H7 (cell line): ENCODE measurements at regions not wholly inside any gene's neighbourhood (a gene's known extent, or its start where the extent isn't known, plus 50 kb on each side); places are given as distances from the start of the nearest gene placed in this dataset.

Experiments used
- DNase-seq: peaks from one replicate; pipeline ENCODE4 v3.0.0; 2012
- H3K27me3 ChIP-seq: 2 replicates; pipeline ENCODE4 v1.6.0; 2011; ENCODE audit warnings: mild to moderate bottlenecking, low read length; ENCODE audit not compliant: control insufficient read depth, insufficient read depth
- H3K36me3 ChIP-seq: replicated peaks from 2 replicates; pipeline ENCODE4 v1.5.1; 2011; ENCODE audit warnings: low read length; ENCODE audit not compliant: control insufficient read depth, insufficient read depth
- H3K4me3 ChIP-seq: 2 replicates; pipeline ENCODE4 v1.5.1; 2011; ENCODE audit warnings: low read depth, mild to moderate bottlenecking, control low read depth, low read length, moderate library complexity; ENCODE audit not compliant: insufficient read depth

- no peak for DNase-seq
- Histone ChIP-seq H3K27me3 (no peaks in the 10 kb centered on the region), H3K4me3 (no peak overlapping the region), H3K36me3 (no peaks in the 10 kb centered on the region)
Observed at GRCh38 chr1:194174528-194174927, 988.1 kb upstream of the B3GALT2 start.

GRCh38 chr1:194171596-194171995, 985.2 kb upstream of the B3GALT2 start:
- Histone ChIP-seq H3K36me3 (no peaks in the 10 kb centered on the region), H3K4me3 (no peak overlapping the region), H3K27me3 (no peaks in the 10 kb centered on the region)
- no peak for DNase-seq

GRCh38 chr1:194167956-194168640, 981.7 kb upstream of the B3GALT2 start:
- no peak for DNase-seq
- Histone ChIP-seq H3K36me3 (no peaks in the 10 kb centered on the region), H3K27me3 (no peaks in the 10 kb centered on the region), H3K4me3 (no peak overlapping the region)

GRCh38 chr1:194164755-194165154, 978.3 kb upstream of the B3GALT2 start:
- DNase-seq = no peak
- Histone ChIP-seq H3K36me3 (no peaks in the 10 kb centered on the region), H3K27me3 (no peaks in the 10 kb centered on the region), H3K4me3 (no peak overlapping the region)

- Histone ChIP-seq H3K36me3 (no peaks in the 10 kb centered on the region), H3K4me3 (no peak overlapping the region), H3K27me3 (no peaks in the 10 kb centered on the region)
- no peak for DNase-seq
Observed at GRCh38 chr1:194161591-194161990, 975.2 kb upstream of the B3GALT2 start.

GRCh38 chr1:194159941-194160340, 973.5 kb upstream of the B3GALT2 start:
- Histone ChIP-seq H3K27me3 (no peaks in the 10 kb centered on the region), H3K4me3 (no peak overlapping the region), H3K36me3 (no peaks in the 10 kb centered on the region)
- DNase-seq = no peak

- no peaks in the 10 kb centered on the region for H3K27me3 ChIP-seq
- no peaks in the 10 kb centered on the region for H3K36me3 ChIP-seq
- no peak for DNase-seq
- H3K4me3 ChIP-seq = no peak overlapping the region
Observed at GRCh38 chr1:194155962-194156361, 969.5 kb upstream of the B3GALT2 start.

- DNase-seq = no peak
- H3K4me3 ChIP-seq = no peak overlapping the region
- H3K36me3 ChIP-seq = no peaks in the 10 kb centered on the region
- H3K27me3 ChIP-seq = no peaks in the 10 kb centered on the region
Observed at GRCh38 chr1:194151056-194151455, 964.6 kb upstream of the B3GALT2 start.

GRCh38 chr1:194150242-194150641, 963.8 kb upstream of the B3GALT2 start:
- H3K36me3 ChIP-seq = no peaks in the 10 kb centered on the region
- no peak overlapping the region for H3K4me3 ChIP-seq
- H3K27me3 ChIP-seq = no peaks in the 10 kb centered on the region
- no peak for DNase-seq

- Histone ChIP-seq H3K4me3 (no peak overlapping the region), H3K36me3 (no peaks in the 10 kb centered on the region), H3K27me3 (no peaks in the 10 kb centered on the region)
- no peak for DNase-seq
Observed at GRCh38 chr1:194133152-194133551, 946.7 kb upstream of the B3GALT2 start.

GRCh38 chr1:194118086-194118485, 931.7 kb upstream of the B3GALT2 start:
- no peaks in the 10 kb centered on the region for H3K27me3 ChIP-seq
- H3K4me3 ChIP-seq = no peak overlapping the region
- H3K36me3 ChIP-seq = no peaks in the 10 kb centered on the region
- DNase-seq = no peak

- Histone ChIP-seq H3K4me3 (no peak overlapping the region), H3K27me3 (no peaks in the 10 kb centered on the region), H3K36me3 (no peaks in the 10 kb centered on the region)
- DNase-seq = peak; percentile 57
Observed at GRCh38 chr1:194117582-194117981, 931.2 kb upstream of the B3GALT2 start.

- no peak overlapping the region for H3K4me3 ChIP-seq
Observed at GRCh38 chr1:194114288-194114687, 927.9 kb upstream of the B3GALT2 start.

GRCh38 chr1:194105381-194105780, 919.0 kb upstream of the B3GALT2 start:
- H3K4me3 ChIP-seq = no peak overlapping the region
- H3K27me3 ChIP-seq = no peaks in the 10 kb centered on the region
- DNase-seq = no peak
- no peaks in the 10 kb centered on the region for H3K36me3 ChIP-seq

More at GRCh38 chr1:194114288-194114687, 927.9 kb upstream of the B3GALT2 start:
- Histone ChIP-seq H3K27me3 (no peaks in the 10 kb centered on the region), H3K36me3 (no peaks in the 10 kb centered on the region)
- DNase-seq = no peak

- Histone ChIP-seq H3K27me3 (no peaks in the 10 kb centered on the region), H3K36me3 (no peaks in the 10 kb centered on the region), H3K4me3 (no peak overlapping the region)
- DNase-seq = no peak
Observed at GRCh38 chr1:194104247-194104844, 917.9 kb upstream of the B3GALT2 start.
